HCEC 1CT (cell line): ENCODE measurements at regions not wholly inside any gene's neighbourhood (a gene's known extent, or its start where the extent isn't known, plus 50 kb on each side); places are given as distances from the start of the nearest gene placed in this dataset.

Experiments used
- DNase-seq: peaks from one replicate; pipeline ENCODE4 v3.0.0-alpha.2; 2017

GRCh38 chr12:61356485-61356884, 903.7 kb upstream of the USP15 start:
- no peak for DNase-seq

GRCh38 chr12:61357496-61357895, 902.7 kb upstream of the USP15 start:
- no peak for DNase-seq

DNA sequence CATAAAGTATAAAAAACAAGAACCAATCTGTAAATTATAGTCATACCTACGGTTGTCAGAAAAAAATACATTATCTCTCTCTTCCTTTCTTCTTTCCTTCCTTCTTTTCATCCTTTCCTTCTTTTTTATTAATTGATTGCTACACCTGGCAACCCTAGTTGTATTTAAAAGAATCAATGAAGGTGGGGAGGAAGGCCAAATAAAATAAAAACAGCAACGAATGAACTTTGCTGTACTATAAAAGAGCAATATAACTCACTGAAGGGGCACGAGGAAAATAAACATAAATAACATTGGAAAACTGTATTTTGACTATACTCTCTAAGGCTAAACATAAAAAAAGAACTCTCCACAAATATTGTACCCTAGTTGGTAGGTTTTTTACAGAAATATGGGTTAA, 898.2 kb upstream of the USP15 start:
- DNase-seq = no peak

DNA sequence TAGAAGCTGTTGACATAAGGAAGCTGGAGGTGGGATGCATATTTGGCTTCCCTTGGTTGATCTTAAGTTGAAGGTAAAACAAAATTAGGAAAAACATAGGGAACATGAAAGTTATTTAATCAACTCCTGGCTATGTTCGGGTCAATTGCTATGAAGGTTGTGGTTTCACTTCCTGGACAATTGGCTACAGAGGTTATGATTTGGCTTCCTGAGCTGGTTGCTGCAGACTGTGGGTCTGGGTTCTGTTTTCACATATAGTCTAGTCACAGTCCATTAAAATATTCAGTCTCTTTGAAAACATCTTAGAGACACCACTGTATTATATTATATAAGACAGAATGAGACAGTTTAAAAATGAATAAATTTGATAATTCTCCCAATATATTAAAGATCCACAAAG, 895.2 kb upstream of the USP15 start:
- DNase-seq = no peak

DNA sequence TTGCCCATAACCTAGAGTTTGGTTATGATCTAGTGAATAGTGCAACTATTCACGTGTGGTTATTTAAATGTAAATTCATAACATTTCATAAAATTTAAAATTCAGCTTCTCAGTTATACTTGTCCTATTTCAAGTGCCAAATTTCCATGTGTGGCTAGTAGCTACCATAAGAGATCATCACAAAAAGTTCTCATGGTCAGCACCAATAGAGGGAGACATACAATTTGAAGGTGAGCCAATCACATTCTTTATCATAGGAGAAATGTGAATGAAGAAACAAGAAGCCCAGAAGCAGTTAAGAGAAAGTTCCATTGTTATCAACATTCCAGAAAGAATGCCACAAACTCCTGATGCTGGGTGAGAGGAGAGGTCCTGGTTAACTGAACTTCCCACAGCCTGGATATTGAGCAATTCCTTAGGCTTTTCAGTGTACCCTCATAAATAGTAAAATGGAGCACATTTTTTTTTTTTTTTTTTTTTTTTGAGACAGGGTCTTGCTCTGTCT, 892.9 kb upstream of the USP15 start:
- DNase-seq = no peak

DNA sequence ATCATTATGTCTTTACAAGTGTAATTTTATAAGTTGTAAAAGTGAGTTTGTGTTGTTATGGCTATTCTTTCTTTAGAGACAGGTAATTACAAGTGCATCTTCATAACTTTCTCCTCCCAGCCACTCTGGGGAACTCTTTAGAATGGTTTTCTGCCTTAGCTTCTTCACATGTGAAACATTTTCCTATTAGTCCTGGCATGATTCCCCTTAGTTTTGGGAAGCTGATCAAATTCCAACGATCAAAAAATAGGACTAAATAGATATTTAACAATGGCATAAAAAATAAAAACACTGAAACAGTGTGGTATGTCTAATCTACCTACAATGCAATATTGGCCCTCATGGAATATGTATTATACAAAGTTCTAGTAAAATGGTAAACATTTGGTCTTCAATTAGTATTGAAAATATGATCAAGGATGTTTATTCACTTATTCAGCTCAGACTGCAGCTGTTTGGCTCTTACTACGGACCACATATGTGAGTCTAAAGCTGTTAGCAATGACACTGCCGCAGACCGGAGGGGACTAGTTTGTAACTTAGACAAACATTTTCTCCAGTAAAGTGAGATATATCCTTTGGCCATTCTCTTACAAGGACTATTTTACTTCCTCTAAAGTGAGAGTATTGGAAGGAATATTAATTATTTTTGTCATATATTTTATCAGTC, 890.8 kb upstream of the USP15 start:
- DNase-seq = no peak

DNA sequence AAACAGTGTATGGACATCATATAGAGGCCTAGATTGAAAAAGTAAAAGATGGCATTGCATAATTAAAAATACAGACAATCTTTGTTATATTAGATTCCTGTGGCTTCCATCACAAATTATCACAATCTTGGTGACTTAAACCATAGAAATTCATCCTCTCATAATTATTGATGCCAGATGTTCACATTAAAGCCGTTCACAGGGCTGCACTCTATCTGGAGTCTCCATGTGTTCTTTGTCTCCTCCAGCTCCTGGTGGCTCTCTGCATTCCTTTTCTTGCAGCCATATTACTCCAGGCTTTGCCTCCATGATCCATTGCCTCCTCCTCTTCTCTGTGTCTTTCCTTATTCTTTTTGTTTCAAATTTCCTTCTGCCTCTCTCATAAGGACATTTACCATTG, 875.7 kb upstream of the USP15 start:
- DNase-seq = no peak

DNA sequence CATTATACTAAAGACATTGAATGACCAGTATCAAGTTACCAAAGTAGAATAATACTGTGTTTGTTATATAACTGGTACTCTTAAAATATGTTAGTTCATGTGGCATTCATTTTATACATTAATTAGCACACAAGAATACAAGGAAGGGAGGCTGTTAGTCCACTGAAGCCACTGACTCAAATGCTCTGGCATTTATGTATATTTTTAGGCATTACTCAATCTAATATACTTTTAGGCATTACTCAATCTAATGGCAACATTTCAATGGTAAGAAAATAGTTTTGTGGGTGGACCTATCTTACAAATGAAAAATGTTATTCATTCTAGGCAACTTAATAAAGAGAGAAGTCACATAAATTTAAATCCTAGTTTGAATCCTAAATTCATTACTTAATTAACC, 874.4 kb upstream of the USP15 start:
- no peak for DNase-seq

DNA sequence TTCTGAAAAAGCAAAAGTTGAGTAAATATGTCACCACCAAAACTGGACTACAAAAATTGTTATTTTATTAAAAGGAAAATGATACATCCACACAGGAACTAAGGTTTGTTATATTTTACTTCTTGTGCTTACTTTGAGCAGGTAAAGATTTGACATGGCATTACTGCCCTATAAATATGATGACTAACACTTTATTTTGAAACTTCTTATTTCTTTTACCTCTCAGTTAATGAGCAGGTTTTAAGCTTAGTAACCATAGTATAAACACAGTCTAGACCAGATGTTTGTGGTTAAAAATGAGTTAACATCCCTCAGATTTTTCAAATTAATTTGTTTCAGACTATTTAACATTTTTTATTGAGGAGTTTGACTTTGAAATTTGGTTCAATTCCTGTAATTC, 862.5 kb upstream of the USP15 start:
- DNase-seq = no peak

DNA sequence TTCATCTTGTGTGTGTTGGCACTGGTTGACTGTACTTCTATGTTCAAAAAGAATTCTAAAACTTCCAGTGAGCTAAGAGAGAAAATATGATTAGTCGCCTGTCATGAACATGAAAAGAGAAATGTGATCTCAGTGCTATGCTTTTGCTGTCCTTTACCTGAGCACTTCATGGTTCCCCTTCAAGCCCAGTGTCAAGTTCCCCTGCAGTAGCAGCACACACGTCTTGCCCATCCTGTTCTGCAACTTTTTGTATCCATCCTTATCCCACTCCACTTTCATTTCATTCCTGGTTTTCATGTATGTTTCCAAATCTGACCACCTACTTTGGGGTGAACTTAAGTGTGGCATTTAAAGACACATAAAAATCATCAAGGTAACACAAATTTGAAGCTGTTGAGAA, 848.0 kb upstream of the USP15 start:
- no peak for DNase-seq

- no peak for DNase-seq
These were observed 845.7 kb upstream of the USP15 start for GRCh38 chr12:61414470-61414869.

GRCh38 chr12:61422786-61423185, 837.4 kb upstream of the USP15 start:
- DNase-seq = no peak

- no peak for DNase-seq
These were observed 808.1 kb upstream of the USP15 start for GRCh38 chr12:61452076-61452475.

GRCh38 chr12:61487728-61488127, 772.5 kb upstream of the USP15 start:
- DNase-seq = no peak

GRCh38 chr12:61490526-61491498, 769.4 kb upstream of the USP15 start:
- no peak for DNase-seq

- DNase-seq = no peak
These were observed 758.0 kb upstream of the USP15 start for GRCh38 chr12:61502179-61502578.

DNA sequence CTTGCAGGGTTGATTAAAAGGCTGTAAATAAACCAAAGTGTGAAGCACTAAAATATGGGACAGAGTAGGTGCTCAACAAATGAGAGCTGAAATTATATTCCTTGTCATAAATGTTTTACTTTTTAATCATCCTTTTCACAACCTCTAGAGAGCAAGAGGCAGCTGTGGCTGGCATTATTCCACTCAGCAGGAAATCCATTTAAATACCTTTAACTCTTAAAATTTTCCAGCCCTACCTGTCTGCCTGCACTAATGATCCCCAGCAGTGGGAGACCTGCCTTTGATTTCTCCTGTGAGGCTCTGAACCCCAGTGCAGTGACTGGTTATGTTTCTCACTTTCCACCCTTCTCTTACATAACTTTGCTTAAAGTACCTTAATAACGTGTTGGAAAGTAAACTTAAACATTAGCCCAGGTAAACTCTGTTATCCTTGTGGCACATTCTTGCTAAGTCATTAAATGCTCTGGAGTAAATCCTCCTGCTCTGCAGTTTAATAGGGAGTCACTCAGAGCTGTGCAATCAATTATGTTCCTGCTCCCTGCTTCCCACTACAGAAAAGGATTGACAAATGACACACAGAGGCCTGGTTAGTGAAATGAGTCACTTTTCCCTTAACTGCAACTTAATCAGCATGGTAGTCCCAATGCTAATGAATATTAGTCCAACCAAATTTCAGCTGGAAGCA, 755.7 kb upstream of the USP15 start:
- no peak for DNase-seq

DNA sequence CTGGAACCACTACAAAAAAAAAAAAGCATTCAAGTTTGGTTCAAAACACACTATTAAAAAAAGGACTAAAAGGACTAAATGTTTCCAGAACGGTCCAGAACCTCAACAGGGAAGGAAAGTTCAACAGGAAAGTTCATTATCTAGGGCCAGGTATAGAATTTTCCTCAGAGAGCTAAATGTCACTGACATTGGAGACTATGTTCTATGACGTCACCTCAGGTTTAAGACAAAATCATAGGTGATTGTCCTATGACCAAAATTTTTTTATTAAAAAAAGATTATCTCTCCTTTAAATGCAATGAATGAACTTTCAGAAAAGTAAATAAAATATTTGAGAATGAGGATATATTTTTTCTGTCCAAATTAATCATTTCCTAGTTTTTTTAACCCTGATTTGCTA, 746.7 kb upstream of the USP15 start:
- no peak for DNase-seq

GRCh38 chr12:61514016-61514415, 746.2 kb upstream of the USP15 start:
- DNase-seq = no peak

GRCh38 chr12:61521258-61521657, 738.9 kb upstream of the USP15 start:
- DNase-seq = no peak

GRCh38 chr12:61523276-61523992, 736.8 kb upstream of the USP15 start:
- no peak for DNase-seq

DNA sequence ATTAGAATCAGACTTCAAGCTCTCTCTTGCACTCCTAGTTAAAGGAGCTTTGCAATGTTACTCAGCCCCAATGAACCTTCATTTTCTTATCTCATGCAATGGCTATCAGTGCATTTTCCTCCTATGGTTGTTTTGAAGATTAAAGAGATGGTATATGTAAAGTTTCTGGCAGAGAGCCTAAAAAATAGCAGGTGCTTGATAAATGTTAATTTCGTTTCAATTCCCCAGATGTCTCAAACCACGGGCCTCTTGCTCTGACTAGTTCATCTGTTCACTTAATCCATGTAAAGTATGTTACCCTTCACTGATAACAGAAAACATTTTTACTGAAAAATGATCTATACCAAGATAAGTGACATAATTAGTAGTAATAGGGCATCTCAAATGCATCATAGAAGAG, 735.4 kb upstream of the USP15 start:
- no peak for DNase-seq

GRCh38 chr12:61525331-61525730, 734.9 kb upstream of the USP15 start:
- DNase-seq = no peak
